HEK293 (cell line): ENCODE measurements at regions not wholly inside any gene's neighbourhood (a gene's known extent, or its start where the extent isn't known, plus 50 kb on each side); places are given as distances from the start of the nearest gene placed in this dataset.

ENCODE experiments used
- MYNN ChIP-seq: fragments of 450-650 bp; formaldehyde crosslinking; IDR thresholded peaks from 2 replicates; pipeline ENCODE4 v1.5.1; 2016; ENCODE audit warnings: missing biosample characterization, missing genetic modification characterization, borderline replicate concordance
- TRIM28 ChIP-seq: IDR thresholded peaks from 2 replicates; pipeline ENCODE4 v1.6.1; 2011; ENCODE audit warnings: low read length, control low read depth, borderline replicate concordance
- ZBTB21 ChIP-seq: fragments of 450-650 bp; formaldehyde crosslinking; IDR thresholded peaks from 2 replicates; pipeline ENCODE4 v1.5.1; 2017; ENCODE audit warnings: missing biosample characterization, missing genetic modification characterization
- ZNF274 ChIP-seq, 2 experiments: fragments of 200-500 bp in 1 of 2; fragments of 450-650 bp in 1 of 2; sonication (Bioruptor generic) in 1 of 2; formaldehyde crosslinking in 1 of 2; IDR thresholded peaks; 2 replicates each; pipeline versions ENCODE4 v1.5.1 to v1.6.1; 2014 to 2016; ENCODE audit warnings: borderline replicate concordance in 1 of 2, inconsistent platforms in 1 of 2, low read length in 1 of 2, missing biosample characterization in 1 of 2, missing genetic modification characterization in 1 of 2
- ZNF292 ChIP-seq: fragments of 450-650 bp; formaldehyde crosslinking; IDR thresholded peaks from 2 replicates; pipeline ENCODE4 v1.5.1; 2016; ENCODE audit warnings: low read depth, missing biosample characterization, missing genetic modification characterization, borderline replicate concordance
- ZNF433 ChIP-seq: fragments of 450-650 bp; formaldehyde crosslinking; IDR thresholded peaks from 2 replicates; pipeline ENCODE4 v1.5.1; 2016; ENCODE audit warnings: missing biosample characterization, missing genetic modification characterization, low read depth
- ZNF510 ChIP-seq: fragments of 450-650 bp; formaldehyde crosslinking; IDR thresholded peaks from 2 replicates; pipeline ENCODE4 v1.5.1; 2018; ENCODE audit warnings: mild to moderate bottlenecking, missing genetic modification characterization, missing biosample characterization; ENCODE audit not compliant: insufficient replicate concordance
- ZNF530 ChIP-seq: fragments of 450-650 bp; formaldehyde crosslinking; IDR thresholded peaks from 2 replicates; pipeline ENCODE4 v1.5.1; 2016; ENCODE audit warnings: low read depth, missing biosample characterization, missing genetic modification characterization
- ZNF792 ChIP-seq: fragments of 450-650 bp; formaldehyde crosslinking; IDR thresholded peaks from 2 replicates; pipeline ENCODE4 v1.5.1; 2016; ENCODE audit warnings: missing biosample characterization, missing genetic modification characterization
- ZSCAN16 ChIP-seq: fragments of 450-650 bp; formaldehyde crosslinking; IDR thresholded peaks from 2 replicates; pipeline ENCODE4 v1.5.1; 2016; ENCODE audit warnings: missing biosample characterization, missing genetic modification characterization
- TF ChIP-seq, protein P1 (sequence below): fragments of 450-650 bp; formaldehyde crosslinking; optimal IDR thresholded peaks from 2 replicates; pipeline ENCODE3; 2016; ENCODE audit warnings: missing biosample characterization, mild to moderate bottlenecking, missing genetic modification characterization
- TF ChIP-seq, protein P2 (sequence below): fragments of 450-650 bp; IDR thresholded peaks from 2 replicates; pipeline ENCODE4 v1.5.1; 2018; ENCODE audit warnings: missing biosample characterization, missing genetic modification characterization
- TF ChIP-seq, protein P3 (sequence below): fragments of 450-650 bp; formaldehyde crosslinking; IDR thresholded peaks from 2 replicates; pipeline ENCODE4; 2016; ENCODE audit warnings: missing biosample characterization, missing genetic modification characterization
- TF ChIP-seq, protein P4 (sequence below): fragments of 450-650 bp; formaldehyde crosslinking; IDR thresholded peaks from 2 replicates; pipeline ENCODE4 v1.5.1; 2016; ENCODE audit warnings: missing biosample characterization, missing genetic modification characterization

DNA sequence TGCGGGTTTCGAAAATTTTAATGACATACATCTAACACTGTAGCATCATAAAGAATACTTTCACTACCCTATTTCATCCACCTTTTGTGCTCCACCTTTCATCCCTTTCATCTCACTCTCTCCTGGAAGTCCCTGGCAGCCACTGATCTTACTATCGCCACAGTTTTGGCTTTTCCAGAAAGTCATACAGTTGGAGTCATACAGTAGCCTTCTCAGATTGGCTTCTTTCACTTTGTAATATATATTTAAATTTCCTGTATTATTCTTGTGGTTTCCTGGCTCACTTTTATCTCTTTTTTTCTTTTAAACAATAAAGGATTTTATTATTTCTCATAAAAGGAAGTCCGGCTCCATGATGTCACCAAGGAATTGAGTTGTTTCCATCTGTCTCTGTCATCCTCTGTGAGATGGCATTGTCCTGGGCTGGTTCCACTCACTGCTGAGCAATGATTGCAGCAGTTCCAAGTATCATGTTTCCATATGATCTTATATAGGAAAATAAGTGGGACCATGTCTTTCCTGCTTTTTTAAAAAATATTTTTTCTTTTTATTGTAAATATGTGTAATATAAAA, 626.3 kb downstream of the POM121L12 start:
- TF ChIP-seq ZNF510, result no peak
- TF ChIP-seq, protein P1, sequence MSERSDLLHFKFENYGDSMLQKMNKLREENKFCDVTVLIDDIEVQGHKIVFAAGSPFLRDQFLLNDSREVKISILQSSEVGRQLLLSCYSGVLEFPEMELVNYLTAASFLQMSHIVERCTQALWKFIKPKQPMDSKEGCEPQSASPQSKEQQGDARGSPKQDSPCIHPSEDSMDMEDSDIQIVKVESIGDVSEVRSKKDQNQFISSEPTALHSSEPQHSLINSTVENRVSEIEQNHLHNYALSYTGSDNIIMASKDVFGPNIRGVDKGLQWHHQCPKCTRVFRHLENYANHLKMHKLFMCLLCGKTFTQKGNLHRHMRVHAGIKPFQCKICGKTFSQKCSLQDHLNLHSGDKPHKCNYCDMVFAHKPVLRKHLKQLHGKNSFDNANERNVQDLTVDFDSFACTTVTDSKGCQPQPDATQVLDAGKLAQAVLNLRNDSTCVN (tag by site-specific recombination), result no peak
- TF ChIP-seq, protein P2, sequence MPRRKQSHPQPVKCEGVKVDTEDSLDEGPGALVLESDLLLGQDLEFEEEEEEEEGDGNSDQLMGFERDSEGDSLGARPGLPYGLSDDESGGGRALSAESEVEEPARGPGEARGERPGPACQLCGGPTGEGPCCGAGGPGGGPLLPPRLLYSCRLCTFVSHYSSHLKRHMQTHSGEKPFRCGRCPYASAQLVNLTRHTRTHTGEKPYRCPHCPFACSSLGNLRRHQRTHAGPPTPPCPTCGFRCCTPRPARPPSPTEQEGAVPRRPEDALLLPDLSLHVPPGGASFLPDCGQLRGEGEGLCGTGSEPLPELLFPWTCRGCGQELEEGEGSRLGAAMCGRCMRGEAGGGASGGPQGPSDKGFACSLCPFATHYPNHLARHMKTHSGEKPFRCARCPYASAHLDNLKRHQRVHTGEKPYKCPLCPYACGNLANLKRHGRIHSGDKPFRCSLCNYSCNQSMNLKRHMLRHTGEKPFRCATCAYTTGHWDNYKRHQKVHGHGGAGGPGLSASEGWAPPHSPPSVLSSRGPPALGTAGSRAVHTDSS, result no peak
- no peak for TF ChIP-seq ZNF274 (IDR thresholded peaks at IDR 0.05; ENCODE audit: low read length)
- no peak for TF ChIP-seq ZNF274 (tag by site-specific recombination; IDR thresholded peaks at IDR 0.05; ENCODE audit: borderline replicate concordance)
- TF ChIP-seq ZNF433 (tag by site-specific recombination), result no peak
- TF ChIP-seq, protein P3, sequence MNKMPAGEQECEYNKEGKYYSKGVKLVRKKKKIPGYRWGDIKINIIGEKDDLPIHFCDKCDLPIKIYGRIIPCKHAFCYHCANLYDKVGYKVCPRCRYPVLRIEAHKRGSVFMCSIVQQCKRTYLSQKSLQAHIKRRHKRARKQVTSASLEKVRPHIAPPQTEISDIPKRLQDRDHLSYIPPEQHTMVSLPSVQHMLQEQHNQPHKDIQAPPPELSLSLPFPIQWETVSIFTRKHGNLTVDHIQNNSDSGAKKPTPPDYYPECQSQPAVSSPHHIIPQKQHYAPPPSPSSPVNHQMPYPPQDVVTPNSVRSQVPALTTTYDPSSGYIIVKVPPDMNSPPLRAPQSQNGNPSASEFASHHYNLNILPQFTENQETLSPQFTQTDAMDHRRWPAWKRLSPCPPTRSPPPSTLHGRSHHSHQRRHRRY (tag by site-specific recombination), result no peak
- TF ChIP-seq, protein P4, sequence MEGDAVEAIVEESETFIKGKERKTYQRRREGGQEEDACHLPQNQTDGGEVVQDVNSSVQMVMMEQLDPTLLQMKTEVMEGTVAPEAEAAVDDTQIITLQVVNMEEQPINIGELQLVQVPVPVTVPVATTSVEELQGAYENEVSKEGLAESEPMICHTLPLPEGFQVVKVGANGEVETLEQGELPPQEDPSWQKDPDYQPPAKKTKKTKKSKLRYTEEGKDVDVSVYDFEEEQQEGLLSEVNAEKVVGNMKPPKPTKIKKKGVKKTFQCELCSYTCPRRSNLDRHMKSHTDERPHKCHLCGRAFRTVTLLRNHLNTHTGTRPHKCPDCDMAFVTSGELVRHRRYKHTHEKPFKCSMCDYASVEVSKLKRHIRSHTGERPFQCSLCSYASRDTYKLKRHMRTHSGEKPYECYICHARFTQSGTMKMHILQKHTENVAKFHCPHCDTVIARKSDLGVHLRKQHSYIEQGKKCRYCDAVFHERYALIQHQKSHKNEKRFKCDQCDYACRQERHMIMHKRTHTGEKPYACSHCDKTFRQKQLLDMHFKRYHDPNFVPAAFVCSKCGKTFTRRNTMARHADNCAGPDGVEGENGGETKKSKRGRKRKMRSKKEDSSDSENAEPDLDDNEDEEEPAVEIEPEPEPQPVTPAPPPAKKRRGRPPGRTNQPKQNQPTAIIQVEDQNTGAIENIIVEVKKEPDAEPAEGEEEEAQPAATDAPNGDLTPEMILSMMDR (tag by site-specific recombination), result no peak
- TF ChIP-seq ZNF792 (tag by site-specific recombination), result no peak
- no peak for TF ChIP-seq ZNF292
- TF ChIP-seq ZNF530 (tag by site-specific recombination), result no peak
- no peak for TF ChIP-seq MYNN (tag by site-specific recombination)
- TF ChIP-seq ZBTB21 (tag by site-specific recombination), result no peak
- no peak for TF ChIP-seq ZSCAN16 (tag by site-specific recombination)
- no peak for TF ChIP-seq TRIM28
